Hepatocyte (in vitro differentiated cells): ENCODE measurements at regions not wholly inside any gene's neighbourhood (a gene's known extent, or its start where the extent isn't known, plus 50 kb on each side); places are given as distances from the start of the nearest gene placed in this dataset.

Experiments
- DNase-seq: peaks from one replicate; pipeline ENCODE4 v3.0.0-alpha.2; 2016; ENCODE audit warnings: low spot score
- H2AFZ ChIP-seq: fragments of 200-600 bp; sonication (generic); 2 replicates; pipeline ENCODE4 v1.6.0; 2016; ENCODE audit warnings: antibody characterized with exemption, mild to moderate bottlenecking
- H3K27ac ChIP-seq: fragments of 200-600 bp; sonication (generic); 2 replicates; pipeline ENCODE4 v1.5.1; 2016; ENCODE audit warnings: mild to moderate bottlenecking
- H3K27me3 ChIP-seq: fragments of 200-600 bp; sonication (generic); 2 replicates; pipeline ENCODE4 v1.6.1; 2016
- H3K36me3 ChIP-seq: fragments of 200-600 bp; sonication (generic); replicated peaks from 2 replicates; pipeline ENCODE4 v1.5.1; 2016; ENCODE audit warnings: low read depth; ENCODE audit not compliant: insufficient read depth
- H3K4me1 ChIP-seq: fragments of 200-600 bp; sonication (generic); 2 replicates; pipeline ENCODE4 v1.5.1; 2016; ENCODE audit warnings: mild to moderate bottlenecking, moderate library complexity; ENCODE audit not compliant: insufficient read depth
- H3K4me2 ChIP-seq: fragments of 200-600 bp; sonication (generic); 2 replicates; pipeline ENCODE4 v1.6.0; 2016
- H3K4me3 ChIP-seq: fragments of 200-600 bp; sonication (generic); 2 replicates; pipeline ENCODE4 v1.5.1; 2016; ENCODE audit warnings: mild to moderate bottlenecking
- H3K79me2 ChIP-seq: fragments of 200-600 bp; sonication (generic); 2 replicates; pipeline ENCODE4 v1.6.0; 2017; ENCODE audit warnings: mild to moderate bottlenecking
- H3K9me2 ChIP-seq: fragments of 200-600 bp; sonication (generic); replicated peaks from 2 replicates; pipeline ENCODE4 v1.6.0; 2017; ENCODE audit warnings: mild to moderate bottlenecking; ENCODE audit not compliant: insufficient read depth
- H3K9me3 ChIP-seq: fragments of 200-600 bp; sonication (generic); 2 replicates; pipeline ENCODE4 v1.5.1; 2016; ENCODE audit warnings: low read depth, mild to moderate bottlenecking
- H4K20me1 ChIP-seq: fragments of 200-600 bp; sonication (generic); 2 replicates; pipeline ENCODE4 v1.6.0; 2016; ENCODE audit warnings: mild to moderate bottlenecking; ENCODE audit not compliant: insufficient read depth, poor library complexity, severe bottlenecking
- CTCF ChIP-seq: fragments of 200-600 bp; sonication (generic); IDR thresholded peaks from 2 replicates; pipeline ENCODE4 v1.5.1; 2016; ENCODE audit warnings: antibody characterized with exemption, mild to moderate bottlenecking; ENCODE audit not compliant: poor library complexity
- EZH2 ChIP-seq: fragments of 200-600 bp; sonication (generic); IDR thresholded peaks from 2 replicates; pipeline ENCODE4 v1.6.1; 2016; ENCODE audit warnings: antibody characterized with exemption, mild to moderate bottlenecking, borderline replicate concordance
- EZH2phosphoT487 ChIP-seq: fragments of 200-600 bp; sonication (generic); IDR thresholded peaks from one replicate; pipeline ENCODE4 v1.6.1; 2018; ENCODE audit warnings: antibody characterized with exemption, mild to moderate bottlenecking, low read depth, moderate library complexity; ENCODE audit not compliant: unreplicated experiment, severe bottlenecking
- WGBS: methylation state at CpG from one replicate; pipeline ENCODE4 v1.1.6; 2016; ENCODE audit warnings: low lambda C conversion rate; ENCODE audit errors: missing lambda C conversion rate; 5-methylcytosine and 5-hydroxymethylcytosine counted together

- Histone ChIP-seq H4K20me1 (no peaks in the 10 kb centered on the region), H3K4me2 (peak overlapping the region; percentile 19), H3K27me3 (no peaks in the 10 kb centered on the region), H3K9me3 (no peaks in the 10 kb centered on the region), H3K4me1 (peaks cover 8% of the 10 kb centered on the region), H3K27ac (no peak overlapping the region), H3K9me2 (no peaks in the 10 kb centered on the region), H3K79me2 (no peaks in the 10 kb centered on the region), H3K36me3 (no peaks in the 10 kb centered on the region), H3K4me3 (no peak overlapping the region), H2AFZ (no peak overlapping the region)
- TF ChIP-seq CTCF (no peak), EZH2 (no peak), EZH2phosphoT487 (no peak)
- WGBS = 44% methylated on average over 7 of the region's 7 CpGs
- no peak for DNase-seq
Observed at GRCh38 chr3:191695131-191695814, 234.3 kb downstream of the PYDC2 start.

GRCh38 chr3:191695815-191696153 is 234.8 kb downstream of the PYDC2 start:
- Histone ChIP-seq H3K4me3 (no peak overlapping the region), H2AFZ (no peak overlapping the region), H3K4me1 (peaks cover 8% of the 10 kb centered on the region), H3K36me3 (no peaks in the 10 kb centered on the region), H3K79me2 (no peaks in the 10 kb centered on the region), H3K4me2 (peak overlapping the region; percentile 19), H3K9me2 (no peaks in the 10 kb centered on the region), H3K9me3 (no peaks in the 10 kb centered on the region), H3K27ac (no peak overlapping the region), H4K20me1 (no peaks in the 10 kb centered on the region), H3K27me3 (no peaks in the 10 kb centered on the region)
- no peak for DNase-seq
- no peak for TF ChIP-seq CTCF
- no peak for TF ChIP-seq EZH2phosphoT487
- TF ChIP-seq EZH2 = no peak

- H2AFZ ChIP-seq = no peak overlapping the region
- H4K20me1 ChIP-seq = no peaks in the 10 kb centered on the region
- H3K4me2 ChIP-seq = no peak overlapping the region
- no peak for DNase-seq
- H3K79me2 ChIP-seq = no peaks in the 10 kb centered on the region
- no peak overlapping the region for H3K27ac ChIP-seq
- no peaks in the 10 kb centered on the region for H3K9me2 ChIP-seq
- H3K36me3 ChIP-seq = no peaks in the 10 kb centered on the region
- no peaks in the 10 kb centered on the region for H3K9me3 ChIP-seq
- H3K27me3 ChIP-seq = no peaks in the 10 kb centered on the region
- no peak overlapping the region for H3K4me3 ChIP-seq
- peaks cover 8% of the 10 kb centered on the region for H3K4me1 ChIP-seq
- TF ChIP-seq EZH2 (no peak), CTCF (no peak), EZH2phosphoT487 (no peak)
Observed at GRCh38 chr3:191696348-191696747, 235.4 kb downstream of the PYDC2 start.

- Histone ChIP-seq H3K27me3 (no peaks in the 10 kb centered on the region), H3K4me2 (no peak overlapping the region), H3K79me2 (no peaks in the 10 kb centered on the region), H2AFZ (no peak overlapping the region), H3K36me3 (no peaks in the 10 kb centered on the region), H3K27ac (no peak overlapping the region), H3K9me3 (no peaks in the 10 kb centered on the region), H3K9me2 (no peaks in the 10 kb centered on the region), H4K20me1 (no peaks in the 10 kb centered on the region), H3K4me3 (no peak overlapping the region), H3K4me1 (peaks cover 8% of the 10 kb centered on the region)
- no peak for TF ChIP-seq CTCF
- TF ChIP-seq EZH2phosphoT487 = no peak
- TF ChIP-seq EZH2 = no peak
- WGBS = no CpG with 5 or more reads among the region's 1 CpG
- DNase-seq = no peak
Observed at GRCh38 chr3:191699546-191699945, 238.6 kb downstream of the PYDC2 start.
